NCI-H460 (cell line): ENCODE measurements at regions not wholly inside any gene's neighbourhood (a gene's known extent, or its start where the extent isn't known, plus 50 kb on each side); places are given as distances from the start of the nearest gene placed in this dataset.

Experiments
- DNase-seq: peaks from one replicate; pipeline ENCODE4 v3.0.0-alpha.2; 2016; ENCODE audit warnings: low read depth; ENCODE audit errors: extremely low read depth

DNA sequence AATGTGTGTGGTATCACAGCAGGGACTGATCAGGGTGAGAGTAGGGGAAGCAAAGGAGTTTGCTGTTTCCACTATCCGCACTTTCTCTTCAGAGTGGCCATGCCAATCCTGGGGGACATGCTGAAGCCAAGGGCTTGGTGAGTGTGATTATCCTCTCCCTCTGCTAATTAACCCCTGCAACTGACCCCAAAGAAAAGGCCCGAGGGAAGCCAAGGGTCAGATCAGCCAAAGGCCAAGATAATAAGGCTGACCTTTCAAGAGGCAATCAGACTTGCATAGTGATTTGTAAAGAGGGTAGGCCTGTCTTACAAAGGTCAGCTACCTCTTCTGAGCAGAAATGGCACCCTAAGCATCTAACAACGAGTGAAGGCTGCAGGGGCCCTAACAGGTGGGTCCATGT lies 420.5 kb upstream of the CPEB2 start:
- DNase-seq = no peak

- no peak for DNase-seq
Measured at GRCh38 chr4:14582677-14583076, 419.6 kb upstream of the CPEB2 start.

GRCh38 chr4:14583331-14583730 lies 418.9 kb upstream of the CPEB2 start:
- DNase-seq = no peak

GRCh38 chr4:14583752-14584151 lies 418.5 kb upstream of the CPEB2 start:
- no peak for DNase-seq

DNA sequence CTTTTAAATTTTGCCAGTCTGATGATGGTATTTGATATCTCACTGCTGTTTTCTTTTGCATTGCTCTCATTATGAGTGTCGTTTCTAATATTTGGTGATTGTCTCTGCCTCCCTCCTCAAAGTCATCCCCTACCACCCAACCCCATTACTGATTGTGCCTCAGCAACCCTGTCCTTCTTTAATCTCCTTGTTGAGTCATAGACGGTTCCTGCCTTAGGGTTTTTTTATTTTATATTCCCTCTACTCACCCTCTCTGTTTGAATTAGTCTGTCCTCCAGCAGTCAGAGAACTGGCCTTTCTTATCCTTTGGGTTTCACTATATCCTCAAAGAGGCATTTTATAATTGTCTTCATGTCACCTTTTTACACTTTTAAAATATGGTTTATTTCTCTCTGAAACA lies 409.3 kb upstream of the CPEB2 start:
- no peak for DNase-seq

DNA sequence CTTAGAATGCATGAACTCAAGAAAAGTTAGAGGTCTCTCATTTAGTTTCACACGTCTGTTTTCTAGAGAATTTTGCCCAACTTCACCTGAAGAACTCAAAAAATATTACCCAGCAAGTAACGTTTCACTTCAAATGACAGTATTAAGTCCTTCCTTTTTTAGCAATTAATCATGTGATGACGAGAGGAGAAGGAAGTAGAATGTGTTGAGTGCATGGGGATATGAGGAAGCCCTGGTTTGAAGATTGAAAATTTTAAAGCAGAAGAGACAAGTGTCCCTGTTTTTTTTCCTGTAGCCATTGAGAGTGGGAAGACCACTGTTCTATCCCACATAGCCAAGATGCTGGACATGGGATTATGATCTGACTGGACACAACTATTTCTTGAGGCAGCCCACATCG lies 406.3 kb upstream of the CPEB2 start:
- DNase-seq = no peak

- DNase-seq = no peak
Measured at GRCh38 chr4:14596437-14596836, 405.8 kb upstream of the CPEB2 start.

DNA sequence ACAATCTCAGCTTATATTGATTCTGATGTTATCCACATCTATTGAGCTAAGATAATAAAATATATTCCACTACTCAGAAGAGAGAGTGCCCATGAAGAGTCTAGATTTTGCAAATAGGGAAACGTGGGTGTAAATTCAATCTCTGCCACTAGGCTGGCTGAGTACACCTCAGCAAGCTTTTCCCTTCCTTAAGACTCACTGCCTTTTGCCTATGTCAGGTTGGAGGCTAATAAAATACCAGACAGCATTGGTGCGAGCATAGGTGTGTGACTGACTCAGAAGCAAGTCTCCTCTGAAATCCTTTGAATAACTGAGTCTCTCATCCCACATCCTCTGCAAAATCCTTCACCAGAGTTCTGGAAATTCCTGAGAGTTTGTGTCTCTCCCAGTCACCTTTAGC lies 405.4 kb upstream of the CPEB2 start:
- no peak for DNase-seq

DNA sequence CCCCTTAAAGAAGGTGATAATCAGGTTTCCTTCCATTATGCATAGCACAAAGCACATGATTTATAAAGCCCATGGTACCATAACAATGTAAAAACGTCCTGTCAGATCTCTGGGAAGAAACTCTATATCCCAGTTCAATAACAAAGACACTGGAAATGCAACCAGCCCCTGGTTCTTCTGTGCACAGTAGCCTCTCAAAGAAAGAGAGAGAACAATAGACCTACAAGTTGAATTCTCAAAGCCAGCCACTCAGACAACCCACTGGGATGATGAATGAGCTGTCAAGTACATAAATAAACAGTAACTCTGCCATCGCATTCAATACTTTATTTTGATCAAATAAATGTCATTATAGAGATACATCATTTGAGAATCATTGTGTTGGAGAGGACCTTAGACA lies 400.1 kb upstream of the CPEB2 start:
- DNase-seq = no peak

DNA sequence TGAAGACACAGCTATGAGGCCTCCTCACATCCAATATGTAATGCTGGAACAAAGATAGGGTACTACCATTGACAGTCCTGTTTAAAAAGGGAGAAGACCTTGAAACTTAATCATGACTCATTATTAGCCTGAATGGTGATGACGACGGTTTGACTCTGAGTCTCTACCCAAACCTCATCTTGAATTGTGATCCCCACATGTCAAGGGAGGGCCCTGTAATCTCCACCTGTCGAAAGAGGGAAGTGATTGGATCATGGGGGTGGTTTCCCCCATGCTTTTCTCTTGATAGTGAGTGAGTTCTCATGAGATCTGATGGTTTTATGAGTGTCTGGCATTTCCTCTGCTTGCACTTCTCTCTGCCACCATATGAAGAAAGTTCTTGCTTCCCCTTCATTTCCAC lies 395.3 kb upstream of the CPEB2 start:
- DNase-seq = no peak

- no peak for DNase-seq
Measured at GRCh38 chr4:14607578-14607977, 394.7 kb upstream of the CPEB2 start.

GRCh38 chr4:14608630-14609029 lies 393.7 kb upstream of the CPEB2 start:
- DNase-seq = no peak

DNA sequence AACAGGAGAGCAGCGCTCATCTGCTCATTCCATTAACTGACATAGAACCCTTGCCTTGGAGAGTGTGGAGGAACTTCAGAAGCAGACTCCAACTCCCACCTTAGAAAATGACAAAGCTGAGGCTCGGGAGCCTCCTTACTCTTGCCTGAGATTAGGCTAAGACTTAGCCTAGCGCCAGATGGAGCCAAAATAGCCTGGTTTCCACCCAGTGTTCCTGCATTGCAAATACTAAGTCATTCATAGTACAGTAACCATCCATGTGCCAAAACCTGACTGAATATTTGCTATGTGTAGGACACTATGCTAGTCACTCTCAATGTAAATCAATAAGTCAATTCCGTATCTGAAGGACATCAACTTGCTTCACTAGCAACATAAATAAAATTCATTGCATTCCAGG lies 387.4 kb upstream of the CPEB2 start:
- DNase-seq = no peak

- no peak for DNase-seq
Measured at GRCh38 chr4:14615671-14616070, 386.6 kb upstream of the CPEB2 start.

DNA sequence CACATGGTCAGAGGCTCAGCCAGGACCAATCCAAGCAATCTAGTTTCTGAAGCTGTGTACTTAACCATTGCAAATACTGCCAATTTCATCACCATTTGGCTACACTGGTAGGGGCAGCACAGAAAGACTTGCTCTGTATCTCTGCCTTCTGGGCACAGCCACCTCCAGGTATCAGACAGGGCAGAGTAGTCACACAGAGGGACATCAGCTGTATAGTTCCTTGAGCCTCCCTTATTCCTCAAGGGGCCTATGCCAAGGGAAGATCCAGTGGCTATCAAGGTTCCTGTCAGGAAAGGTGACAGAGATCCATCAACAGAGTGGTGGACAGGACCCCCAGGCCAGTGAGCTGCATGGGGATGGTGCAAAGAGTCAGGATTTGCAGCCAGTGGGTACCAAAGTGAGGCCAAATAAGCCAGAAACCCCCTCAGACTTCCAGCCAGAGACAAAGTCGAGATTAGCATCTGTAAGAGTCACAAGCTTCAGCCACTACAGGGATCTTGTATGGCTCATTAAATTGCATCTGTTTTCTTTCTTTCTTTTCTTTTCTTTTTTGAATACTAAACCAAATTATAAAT lies 381.6 kb upstream of the CPEB2 start:
- no peak for DNase-seq

GRCh38 chr4:14621731-14622463 lies 380.4 kb upstream of the CPEB2 start:
- no peak for DNase-seq

- no peak for DNase-seq
Measured at GRCh38 chr4:14627038-14627437, 375.2 kb upstream of the CPEB2 start.

- no peak for DNase-seq
Measured at GRCh38 chr4:14631806-14632440, 370.4 kb upstream of the CPEB2 start.

GRCh38 chr4:14636563-14636962 lies 365.7 kb upstream of the CPEB2 start:
- no peak for DNase-seq

DNA sequence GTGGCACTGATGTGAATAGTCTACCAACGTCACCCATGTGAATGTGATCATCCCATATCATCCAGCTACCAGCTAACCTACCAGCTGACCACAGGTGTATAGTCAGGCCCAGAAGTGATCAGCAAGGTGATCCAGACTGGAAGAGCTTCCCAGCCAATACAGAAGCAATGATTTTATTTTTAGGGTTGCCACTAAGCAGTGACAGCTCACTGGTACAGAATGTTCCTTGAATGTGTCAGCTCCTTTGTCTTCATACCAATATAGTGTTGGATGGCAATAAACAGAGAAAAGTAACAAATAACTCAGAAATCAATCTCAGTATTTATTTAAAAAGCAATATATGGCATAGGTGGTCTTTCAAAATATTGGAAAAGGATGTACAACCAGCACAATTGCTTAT lies 361.8 kb upstream of the CPEB2 start:
- DNase-seq = no peak

DNA sequence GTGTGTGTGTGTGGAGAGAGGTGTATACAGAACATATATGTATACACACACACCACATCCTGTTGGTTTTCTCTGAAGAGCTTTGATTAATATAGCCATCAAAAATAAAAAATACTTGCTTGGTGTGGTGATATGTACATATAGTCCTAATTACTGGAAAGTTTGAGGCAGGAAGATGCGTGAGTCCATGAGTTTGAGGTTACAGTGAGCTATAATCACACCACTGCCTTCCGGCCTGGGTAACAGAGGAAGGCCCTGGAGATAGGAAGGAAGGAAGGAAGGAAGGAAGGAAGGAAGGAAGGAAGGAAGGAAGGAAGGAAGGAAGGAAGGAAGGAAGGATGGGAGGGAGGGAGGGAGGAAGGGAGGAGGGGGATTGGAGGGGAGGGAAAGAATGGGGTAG lies 360.4 kb upstream of the CPEB2 start:
- no peak for DNase-seq

DNA sequence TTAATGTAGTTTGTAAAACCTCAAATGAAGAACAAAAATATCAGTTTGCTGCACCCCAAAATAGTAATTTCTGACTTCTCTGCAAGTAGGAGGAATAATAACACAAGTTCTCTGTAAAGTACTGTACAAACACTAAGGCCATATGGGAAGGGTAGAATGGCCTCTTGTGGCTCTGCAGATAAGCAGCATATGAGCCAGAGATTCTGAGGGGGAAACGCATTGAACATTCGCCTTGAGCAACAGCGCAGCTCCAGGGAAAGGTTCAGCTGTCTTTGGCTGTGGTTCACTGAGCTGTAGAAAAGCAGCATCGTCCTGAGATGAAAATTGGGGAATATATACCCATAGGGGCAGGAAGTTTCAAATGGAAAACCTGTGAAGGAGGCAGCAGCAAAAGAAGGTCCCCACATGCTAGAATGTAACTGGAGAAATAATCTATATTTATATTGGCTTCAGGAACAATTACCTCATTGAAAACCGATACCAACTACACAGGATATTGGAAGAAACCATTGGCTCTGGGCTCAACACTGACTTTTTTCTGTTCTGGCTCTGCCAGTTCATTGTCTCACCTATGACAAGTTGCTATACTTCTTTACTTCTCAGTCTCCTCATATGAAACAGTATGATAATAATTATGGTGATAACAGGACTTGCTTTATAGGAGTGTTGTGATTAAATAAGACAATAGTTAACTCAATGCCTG lies 357.6 kb upstream of the CPEB2 start:
- no peak for DNase-seq
